Breast epithelium (tissue), 4 donors: ENCODE measurements at regions not wholly inside any gene's neighbourhood (a gene's known extent, or its start where the extent isn't known, plus 50 kb on each side); places are given as distances from the start of the nearest gene placed in this dataset.
"Not testable (repeated sequence)": the region's sequence is repeated elsewhere in the genome, so short reads cannot be mapped to it uniquely, and the experiment has no call there.

ENCODE experiments used
- DNase-seq, 2 donors: peaks; one replicate each; pipeline ENCODE4 v3.0.0-alpha.2; 2019; ENCODE audit warnings: low spot score in 2 of 2
- H3K27ac ChIP-seq, 2 donors: fragments of 200-600 bp; sonication (generic) in 1 of 2; one replicate each; pipeline ENCODE4 v1.5.1; 2016 to 2019; ENCODE audit warnings: mild to moderate bottlenecking in 1 of 2
- H3K27me3 ChIP-seq, 2 donors: fragments of 200-600 bp; sonication (generic) in 1 of 2; one replicate each; pipeline versions ENCODE4 v1.5.1 to v1.6.0; 2017 to 2019; ENCODE audit warnings: control low read depth in 1 of 2, mild to moderate bottlenecking in 1 of 2
- H3K36me3 ChIP-seq: fragments of 200-600 bp; one replicate; pipeline ENCODE4 v1.5.1; 2019
- H3K4me1 ChIP-seq, 2 donors: fragments of 200-600 bp; sonication (generic); one replicate each; pipeline ENCODE4 v1.5.1; 2016 to 2019; ENCODE audit warnings: control low read depth in 1 of 2
- H3K4me3 ChIP-seq, 3 donors: fragments of 200-600 bp; sonication (generic); 1 replicate in 2 of 3; 2 replicates in 1 of 3; pipeline ENCODE4 v1.5.1; 2016 to 2019; ENCODE audit warnings: mild to moderate bottlenecking in 3 of 3, moderate library complexity in 2 of 3
- H3K9me3 ChIP-seq, 2 donors: fragments of 200-600 bp; sonication (generic) in 1 of 2; one replicate each; pipeline ENCODE4 v1.5.1; 2016 to 2019; ENCODE audit warnings: control low read depth in 1 of 2
- CTCF ChIP-seq, 3 donors: fragments of 450-650 bp; IDR thresholded peaks; one replicate each; pipeline ENCODE4 v1.5.1; 2016 to 2017; ENCODE audit warnings: antibody characterized with exemption in 3 of 3, mild to moderate bottlenecking in 3 of 3, moderate library complexity in 3 of 3
- POLR2A ChIP-seq: fragments of 450-650 bp; IDR thresholded peaks from one replicate; pipeline ENCODE4 v1.6.1; 2016; ENCODE audit warnings: antibody characterized with exemption, mild to moderate bottlenecking, moderate library complexity
- POLR2AphosphoS5 ChIP-seq, 3 donors: sonication (generic); formaldehyde crosslinking; IDR thresholded peaks; one replicate each; pipeline ENCODE4 v1.6.1; 2017; ENCODE audit warnings: antibody characterized with exemption in 3 of 3
- intact Hi-C: fragments of 100-400 bp; cut with DNase I; formaldehyde crosslinking; loops from one replicate; pipeline ENCODE4 v1.15.1; 2023; ENCODE audit warnings: low total_unique reads

DNA sequence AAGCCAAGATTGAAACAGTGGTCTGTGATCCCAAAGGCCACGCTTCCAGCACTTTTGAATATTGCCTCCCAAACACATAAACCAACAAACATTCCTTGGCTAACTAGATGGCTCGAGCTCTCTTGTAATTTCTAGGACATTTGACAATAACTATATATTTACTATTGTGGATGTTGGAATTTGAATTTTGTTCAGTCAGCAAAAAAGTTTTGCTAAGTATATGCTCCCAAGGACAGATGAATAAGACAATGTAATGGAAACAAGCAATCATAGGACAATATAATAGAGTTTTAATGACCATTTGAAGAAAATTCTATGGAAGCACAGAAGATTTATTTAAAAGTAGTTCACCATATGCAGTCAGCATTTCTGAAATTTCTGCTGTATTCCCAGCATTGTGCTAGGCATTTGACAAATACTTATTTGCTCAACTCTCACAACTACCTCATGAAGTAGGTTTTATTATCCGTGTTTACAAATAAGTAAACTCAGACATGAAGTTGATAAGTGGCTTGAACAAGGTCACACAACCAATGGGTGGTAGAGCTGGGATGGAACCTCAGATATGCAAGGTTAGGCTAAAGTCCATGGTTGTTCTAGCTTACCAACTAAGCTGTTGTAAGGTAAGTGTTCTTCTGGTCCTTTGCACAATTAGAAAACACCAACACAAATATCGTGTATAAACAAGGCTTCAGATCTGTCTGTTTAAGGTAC, 205.1 kb downstream of the NUFIP1 start:
- Histone ChIP-seq H3K36me3 (no peaks in the 10 kb centered on the region), H3K9me3 (no peaks in the 10 kb centered on the region), H3K4me1 (no peaks in the 10 kb centered on the region), H3K4me3 (no peak overlapping the region), H3K27me3 (no peaks in the 10 kb centered on the region), H3K27ac (no peak overlapping the region)
- no peak for TF ChIP-seq POLR2A
- TF ChIP-seq POLR2AphosphoS5 (IDR thresholded peaks at IDR 0.05), result no peak
- TF ChIP-seq CTCF (IDR thresholded peaks at IDR 0.05), result no peak
- no peak for DNase-seq
- intact Hi-C loops, result no loop called here

DNA sequence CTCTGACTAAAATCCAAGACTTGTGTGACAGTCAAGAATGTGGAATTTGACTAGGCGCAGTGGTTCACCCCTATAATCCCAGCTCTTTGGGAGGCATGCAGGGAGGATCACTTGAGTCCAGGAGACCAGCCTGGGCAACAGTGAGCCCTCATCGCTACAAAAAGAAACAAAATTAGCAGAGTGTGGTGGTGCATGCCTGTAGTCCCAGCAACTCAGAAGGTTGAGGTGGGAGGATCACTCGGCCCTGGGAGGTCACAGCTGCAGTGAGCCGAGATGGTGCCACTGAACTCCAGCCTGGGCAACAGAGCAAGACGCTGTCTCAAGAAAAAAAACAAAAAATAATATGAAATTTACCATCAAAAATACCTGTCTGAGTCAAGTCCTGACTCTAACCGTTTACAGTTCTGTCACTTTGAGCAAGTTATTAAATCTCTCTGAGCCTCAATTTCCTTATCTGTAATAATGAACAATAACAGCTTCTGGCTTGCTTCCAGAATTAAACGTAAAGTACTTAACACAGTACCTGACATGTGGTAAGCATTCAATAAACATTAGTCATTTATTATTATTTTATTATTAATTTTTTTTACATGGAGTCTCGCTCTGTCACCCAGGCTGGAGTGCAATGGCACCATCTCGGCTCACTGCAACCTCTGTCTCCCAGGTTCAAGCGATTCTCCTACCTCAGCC, 204.6 kb upstream of the TSC22D1 start:
- no peak for DNase-seq

DNA sequence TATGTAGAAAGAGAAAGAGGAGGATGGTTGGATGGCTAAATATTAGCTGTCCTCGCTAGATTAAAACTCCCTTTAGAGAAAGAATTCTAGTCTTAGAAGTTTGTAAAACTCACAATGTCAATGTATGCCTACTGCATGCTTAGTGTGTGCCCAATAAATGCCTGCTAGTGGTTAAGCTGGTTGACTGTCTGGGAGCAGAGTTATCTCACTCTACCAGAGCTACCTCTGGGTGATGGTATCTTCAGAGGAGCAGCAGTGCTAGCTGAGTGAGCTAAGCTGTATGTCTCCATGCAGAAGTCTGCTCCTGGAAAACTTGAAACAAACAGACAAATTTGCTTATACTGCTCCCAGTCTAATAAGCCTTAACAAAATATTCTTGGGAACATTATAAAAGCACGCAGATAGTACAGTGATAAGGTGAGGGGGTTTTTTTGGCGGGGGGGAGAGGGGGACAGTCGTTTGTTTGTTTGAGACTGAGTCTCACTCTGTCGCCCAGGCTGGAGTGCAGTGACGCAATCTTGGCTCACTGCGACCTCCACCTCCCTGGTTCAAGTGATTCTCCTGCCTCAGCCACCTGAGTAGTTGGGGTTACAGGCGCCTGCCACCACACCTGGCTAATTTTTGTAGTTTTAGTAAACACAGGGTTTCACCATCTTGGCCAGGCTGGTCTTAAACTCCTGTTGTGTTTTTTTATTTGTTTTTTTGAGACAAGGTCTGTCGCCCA, 202.8 kb upstream of the TSC22D1 start:
- DNase-seq, result no peak
- H3K4me3 ChIP-seq, result no peak overlapping the region
- TF ChIP-seq CTCF (IDR thresholded peaks at IDR 0.05) (no peak), POLR2AphosphoS5 (IDR thresholded peaks at IDR 0.05) (no peak), POLR2A (no peak)
- no peaks in the 10 kb centered on the region for H3K4me1 ChIP-seq
- no peaks in the 10 kb centered on the region for H3K9me3 ChIP-seq
- no peaks in the 10 kb centered on the region for H3K36me3 ChIP-seq
- H3K27ac ChIP-seq, result no peak overlapping the region
- intact Hi-C loops, result loop anchor here (10.0 kb wide), 1 partner anchor 1346 kb away; no protein-coding TSS in a partner anchor
- no peaks in the 10 kb centered on the region for H3K27me3 ChIP-seq

More for the DNA sequence above, 204.6 kb upstream of the TSC22D1 start:
- Histone ChIP-seq H3K36me3 (no peaks in the 10 kb centered on the region), H3K27me3 (no peaks in the 10 kb centered on the region), H3K4me1 (no peaks in the 10 kb centered on the region), H3K9me3 (no peaks in the 10 kb centered on the region), H3K4me3 (no peak overlapping the region), H3K27ac (no peak overlapping the region)
- intact Hi-C loops, result no loop called here
- TF ChIP-seq POLR2A, result no peak

DNA sequence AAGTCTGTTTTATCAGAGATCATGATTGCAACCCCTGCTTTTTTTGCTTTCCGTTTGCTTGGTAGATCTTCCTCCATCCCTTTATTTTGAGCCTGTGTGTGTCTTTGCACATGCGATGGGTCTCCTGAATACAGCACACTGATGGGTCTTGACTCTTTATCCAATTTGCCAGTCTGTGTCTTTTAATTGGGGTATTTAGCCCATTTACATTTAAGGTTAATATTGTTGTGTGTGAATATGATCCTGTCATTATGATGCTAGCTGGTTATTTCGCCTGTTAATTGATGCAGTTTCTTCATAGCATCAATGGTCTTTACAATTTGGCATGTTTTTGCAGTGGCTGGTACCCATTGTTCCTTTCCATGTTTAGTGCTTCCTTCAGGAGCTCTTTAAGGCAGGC, 199.2 kb upstream of the TSC22D1 start:
- not testable (repeated sequence) for H3K9me3 ChIP-seq, H3K27ac ChIP-seq, H3K4me3 ChIP-seq, H3K27me3 ChIP-seq, H3K36me3 ChIP-seq, H3K4me1 ChIP-seq, DNase-seq
- intact Hi-C loops, result loop anchor here (10.0 kb wide), 1 partner anchor 1350 kb away; no protein-coding TSS in a partner anchor

DNA sequence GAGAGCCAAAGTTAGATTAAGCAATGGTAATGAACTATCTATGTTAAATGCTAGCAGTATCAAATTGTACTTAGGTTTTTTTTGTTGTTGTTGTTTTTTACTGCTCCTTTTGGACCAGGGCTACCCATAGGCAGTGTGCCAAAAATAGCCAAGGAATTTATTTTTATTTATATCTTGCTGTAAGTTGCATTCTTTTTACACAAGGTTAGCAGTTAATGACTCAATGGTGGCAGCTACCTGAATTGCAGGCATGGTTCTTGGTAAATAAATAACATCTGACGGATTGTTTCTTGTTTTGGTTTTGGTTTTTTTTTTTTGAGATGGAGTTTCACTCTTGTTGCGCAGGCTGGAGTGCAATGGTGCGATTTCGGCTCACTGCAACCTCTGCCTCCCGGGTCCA, 194.8 kb upstream of the TSC22D1 start:
- Histone ChIP-seq H3K9me3 (no peaks in the 10 kb centered on the region), H3K27ac (no peak overlapping the region), H3K4me3 (no peak overlapping the region), H3K27me3 (no peaks in the 10 kb centered on the region), H3K4me1 (no peaks in the 10 kb centered on the region), H3K36me3 (no peaks in the 10 kb centered on the region)
- intact Hi-C loops, result loop anchor here (10.0 kb wide), 1 partner anchor 1354 kb away; no protein-coding TSS in a partner anchor
- DNase-seq, result no peak
- TF ChIP-seq CTCF (IDR thresholded peaks at IDR 0.05), result no peak
- no peak for TF ChIP-seq POLR2A
- TF ChIP-seq POLR2AphosphoS5 (IDR thresholded peaks at IDR 0.05), result no peak

GRCh38 chr13:44769686-44770085, 193.6 kb upstream of the TSC22D1 start:
- TF ChIP-seq POLR2AphosphoS5 (IDR thresholded peaks at IDR 0.05) (no peak), POLR2A (no peak), CTCF (IDR thresholded peaks at IDR 0.05) (no peak)
- intact Hi-C loops, result loop anchor here (10.0 kb wide), 2 partner anchors 115 to 1355 kb away; no protein-coding TSS in a partner anchor
- no peak overlapping the region for H3K4me3 ChIP-seq
- H3K27me3 ChIP-seq, result no peaks in the 10 kb centered on the region
- no peak for DNase-seq
- no peaks in the 10 kb centered on the region for H3K4me1 ChIP-seq
- H3K27ac ChIP-seq, result no peak overlapping the region
- H3K9me3 ChIP-seq, result no peaks in the 10 kb centered on the region
- no peaks in the 10 kb centered on the region for H3K36me3 ChIP-seq
